ENCODE measurements at regions not wholly inside any gene's neighbourhood (a gene's known extent, or its start where the extent isn't known, plus 50 kb on each side); places are given as distances from the start of the nearest gene placed in this dataset.

GRCh38 chr9:107739601-107740082, 250.1 kb upstream of the KLF4 start:
- Histone ChIP-seq H3K4me3 (ENCODE audit: low read length) (no peak overlapping the region), H3K4me2 (ENCODE audit: low read length) (peak overlapping the region; percentile 46), H3K4me1 (ENCODE audit: insufficient read depth, low read length) (peaks cover 40% of the 10 kb centered on the region), H3K27me3 (ENCODE audit: low read length) (no peaks in the 10 kb centered on the region), H3F3A (ENCODE audit: low read length, unreplicated experiment) (peaks cover 2% of the 10 kb centered on the region), H4K20me1 (ENCODE audit: low read length) (no peaks in the 10 kb centered on the region), H2AFZ (ENCODE audit: low read length) (peak overlapping the region; percentile 74), H3K27ac (ENCODE audit: low read length) (peak overlapping the region; percentile 98), H3K9me2 (replicated peaks; ENCODE audit: low read length) (no peaks in the 10 kb centered on the region), H3K9ac (ENCODE audit: low read length) (peak overlapping the region; percentile 77), H3K36me3 (ENCODE audit: low read depth, low read length) (no peaks in the 10 kb centered on the region), H3K79me2 (ENCODE audit: low read length) (no peaks in the 10 kb centered on the region), H3K9me3 (ENCODE audit: low read length) (no peaks in the 10 kb centered on the region)
- POLR2A ChIA-PET (ENCODE audit: unreplicated experiment): interaction anchor here (0.5 to 0.6 kb wide), 3 partner anchors 19 to 414 kb away, joined by 3 to 5 read pairs (median 3); no protein-coding TSS in a partner anchor
- CTCF ChIA-PET: no interaction called here
- peak; percentile 66 for ATAC-seq
- DNase-seq: peak; percentile 81
- intact Hi-C loops (cut with micrococcal nuclease): loop anchor here (2.0 to 5.0 kb wide), 5 partner anchors 102 to 318 kb away; partner anchors contain the start of gene KLF4
- TF ChIP-seq EZH2phosphoT487 (IDR thresholded peaks at IDR 0.05; ENCODE audit: borderline replicate concordance, low read length) (no peak), CTCF (conservative IDR thresholded peaks at IDR 0.05; ENCODE audit: low read depth, low read length) (no peak), EZH2 (IDR thresholded peaks at IDR 0.05; ENCODE audit: low read length, unreplicated experiment) (no peak)
- no TSS peak for BruUV-seq (replicated peaks)

- ChIA-PET POLR2A (ENCODE audit: unreplicated experiment) (interaction anchor here (0.6 kb wide), 1 partner anchor 18 kb away, joined by 5 read pairs; no protein-coding TSS in a partner anchor), CTCF (no interaction called here)
- Histone ChIP-seq H3K9me3 (ENCODE audit: low read length) (no peaks in the 10 kb centered on the region), H3K4me1 (ENCODE audit: insufficient read depth, low read length) (peaks cover 40% of the 10 kb centered on the region), H3F3A (ENCODE audit: low read length, unreplicated experiment) (peaks cover 2% of the 10 kb centered on the region), H3K9me2 (replicated peaks; ENCODE audit: low read length) (no peaks in the 10 kb centered on the region), H2AFZ (ENCODE audit: low read length) (peak overlapping the region; percentile 72), H3K9ac (ENCODE audit: low read length) (peak overlapping the region; percentile 77), H3K4me2 (ENCODE audit: low read length) (peak overlapping the region; percentile 69), H3K4me3 (ENCODE audit: low read length) (no peak overlapping the region), H4K20me1 (ENCODE audit: low read length) (no peaks in the 10 kb centered on the region), H3K36me3 (ENCODE audit: low read depth, low read length) (no peaks in the 10 kb centered on the region), H3K27ac (ENCODE audit: low read length) (peak overlapping the region; percentile 98), H3K27me3 (ENCODE audit: low read length) (no peaks in the 10 kb centered on the region), H3K79me2 (ENCODE audit: low read length) (no peaks in the 10 kb centered on the region)
- DNase-seq (peak; percentile 54), ATAC-seq (peak; percentile 44)
- BruUV-seq (replicated peaks): TSS peak; percentile 41
- intact Hi-C loops (cut with micrococcal nuclease): loop anchor here (2.0 to 5.0 kb wide), 5 partner anchors 101 to 319 kb away; partner anchors contain the start of gene KLF4
- no peak for TF ChIP-seq EZH2phosphoT487 (IDR thresholded peaks at IDR 0.05; ENCODE audit: borderline replicate concordance, low read length)
- TF ChIP-seq CTCF (conservative IDR thresholded peaks at IDR 0.05; ENCODE audit: low read depth, low read length): no peak
- TF ChIP-seq EZH2 (IDR thresholded peaks at IDR 0.05; ENCODE audit: low read length, unreplicated experiment): no peak
Measured at GRCh38 chr9:107738789-107739188, 249.2 kb upstream of the KLF4 start.
